HPDE6-E6E7 (cell line): ENCODE measurements at regions not wholly inside any gene's neighbourhood (a gene's known extent, or its start where the extent isn't known, plus 50 kb on each side); places are given as distances from the start of the nearest gene placed in this dataset.
"Not testable (repeated sequence)": the region's sequence is repeated elsewhere in the genome, so short reads cannot be mapped to it uniquely, and the experiment has no call there.

Experiments
- DNase-seq: peaks from one replicate; pipeline ENCODE4 v3.0.0; 2011; ENCODE audit warnings: missing footprints; ENCODE audit errors: extremely low spot score

- DNase-seq = not testable (repeated sequence)
Measured at GRCh38 chr12:92231945-92232344, 86.3 kb upstream of the BTG1 start.

DNA sequence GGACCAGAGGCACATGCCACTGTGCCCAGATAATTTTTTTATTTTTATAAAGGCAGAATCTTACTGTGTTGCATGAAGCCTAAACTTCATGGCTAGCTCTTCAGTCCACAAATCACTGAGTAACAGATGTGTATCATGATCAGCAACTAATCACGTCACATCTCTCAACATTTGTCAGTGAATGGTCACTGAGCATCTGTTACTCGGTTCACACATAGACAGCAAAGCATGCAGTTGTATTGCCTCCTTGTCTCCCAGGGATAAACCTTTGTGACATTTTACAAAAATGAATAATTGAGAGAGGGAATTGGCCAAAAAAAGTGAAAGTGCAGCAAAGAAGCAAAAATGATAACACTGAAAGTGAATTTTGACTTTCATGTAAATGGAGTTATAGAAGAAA, 85.9 kb upstream of the BTG1 start:
- DNase-seq = not testable (repeated sequence)

- no peak for DNase-seq
Measured at GRCh38 chr12:92229381-92229780, 83.7 kb upstream of the BTG1 start.

- DNase-seq = no peak
Measured at GRCh38 chr12:92226961-92227360, 81.3 kb upstream of the BTG1 start.

- DNase-seq = no peak
Measured at GRCh38 chr12:92226071-92226661, 80.5 kb upstream of the BTG1 start.

GRCh38 chr12:92224685-92225331, 79.2 kb upstream of the BTG1 start:
- peak; percentile 71 for DNase-seq

DNA sequence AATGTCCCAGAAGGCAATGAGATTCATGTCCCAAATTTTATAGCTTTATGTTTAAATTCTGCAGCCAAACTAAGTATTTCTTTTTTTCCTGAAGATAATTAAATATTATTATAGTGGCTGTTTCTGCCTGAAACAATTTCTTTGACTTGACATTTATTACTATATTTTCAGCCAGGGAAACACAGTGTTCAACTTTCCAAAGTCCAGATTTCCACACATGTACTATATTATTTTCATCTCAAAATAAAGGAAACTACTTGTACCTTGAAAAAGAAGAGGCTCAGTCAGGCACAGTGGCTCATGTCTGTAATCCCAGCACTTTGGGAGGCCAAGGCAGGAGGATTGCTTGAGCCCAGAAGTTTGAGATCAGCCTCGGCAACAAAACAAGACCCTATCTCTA, 77.8 kb upstream of the BTG1 start:
- no peak for DNase-seq

DNA sequence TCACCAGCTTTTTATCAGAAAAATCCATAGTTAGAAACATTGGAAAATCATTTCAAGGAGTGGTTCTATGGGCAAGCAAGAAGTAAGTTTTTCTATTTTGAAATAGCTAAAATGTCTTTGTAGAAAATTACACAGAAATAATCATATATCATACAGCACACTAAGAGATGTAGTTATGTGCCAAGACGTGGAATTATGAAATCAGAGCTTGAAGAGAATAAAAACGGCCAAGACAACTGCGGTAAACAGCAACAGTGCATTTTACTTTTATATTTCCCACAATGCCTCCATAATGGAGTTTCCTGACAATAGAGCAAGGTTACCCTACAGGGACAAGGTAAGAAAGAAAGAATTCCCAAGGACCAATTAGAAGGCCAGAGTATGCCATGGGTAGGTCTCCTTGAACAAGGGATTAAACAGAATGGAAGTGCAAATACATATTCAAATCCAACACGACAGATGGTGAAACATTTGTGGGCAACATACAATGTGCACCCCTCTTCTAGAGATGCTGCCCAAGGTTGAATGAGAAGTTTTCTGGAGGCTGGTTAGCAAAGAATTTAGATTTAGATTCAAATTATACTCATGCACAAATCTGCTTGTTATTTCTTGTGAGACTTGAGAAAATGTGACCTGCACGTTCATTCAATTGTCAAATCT, 76.1 kb upstream of the BTG1 start:
- no peak for DNase-seq

- no peak for DNase-seq
Measured at GRCh38 chr12:92218394-92219077, 72.9 kb upstream of the BTG1 start.

DNA sequence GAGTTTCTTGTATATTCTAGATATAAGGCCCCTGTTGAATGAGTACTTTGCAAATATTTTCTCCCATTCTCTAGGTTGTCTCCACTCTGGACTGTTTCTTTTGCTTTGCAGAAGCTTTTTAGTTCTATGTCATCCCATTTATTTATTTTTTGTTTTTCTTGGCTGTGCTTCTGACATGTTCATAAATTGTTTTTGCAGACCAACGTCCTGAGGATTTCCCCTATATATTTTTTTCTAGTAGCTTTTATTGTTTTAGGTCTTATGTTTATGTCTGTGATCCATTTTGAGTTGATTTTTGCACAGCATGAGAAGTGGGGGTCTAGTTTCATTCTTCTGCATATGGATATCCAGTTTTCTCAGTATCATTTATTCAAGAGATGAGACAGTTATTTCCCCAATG, 70.4 kb upstream of the BTG1 start:
- no peak for DNase-seq

DNA sequence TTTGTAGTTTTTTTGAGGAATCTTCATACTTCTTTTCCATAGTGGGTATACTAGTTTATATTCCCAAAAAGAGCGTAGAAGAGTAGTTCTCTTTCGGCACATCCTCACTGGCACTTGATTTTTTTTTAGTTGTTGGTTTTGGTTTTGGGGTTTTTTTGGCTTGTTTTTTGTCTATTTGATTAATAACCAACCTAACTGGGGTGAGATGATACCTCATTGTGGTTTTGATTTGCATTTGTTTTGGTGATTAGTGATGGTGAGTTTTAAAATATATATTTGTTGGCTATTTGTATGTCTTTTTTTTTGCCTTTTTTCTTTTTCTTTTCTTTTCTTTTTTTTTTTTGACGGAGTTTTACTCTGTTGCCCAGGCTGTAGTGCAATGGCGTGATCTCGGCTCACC, 69.7 kb upstream of the BTG1 start:
- DNase-seq = no peak

GRCh38 chr12:92213166-92213565, 67.5 kb upstream of the BTG1 start:
- no peak for DNase-seq

- DNase-seq = no peak
Measured at GRCh38 chr12:92210071-92210470, 64.4 kb upstream of the BTG1 start.

GRCh38 chr12:92208613-92209121, 63.0 kb upstream of the BTG1 start:
- peak; percentile 44 for DNase-seq

- DNase-seq = no peak
Measured at GRCh38 chr12:92206596-92206995, 61.0 kb upstream of the BTG1 start.

DNA sequence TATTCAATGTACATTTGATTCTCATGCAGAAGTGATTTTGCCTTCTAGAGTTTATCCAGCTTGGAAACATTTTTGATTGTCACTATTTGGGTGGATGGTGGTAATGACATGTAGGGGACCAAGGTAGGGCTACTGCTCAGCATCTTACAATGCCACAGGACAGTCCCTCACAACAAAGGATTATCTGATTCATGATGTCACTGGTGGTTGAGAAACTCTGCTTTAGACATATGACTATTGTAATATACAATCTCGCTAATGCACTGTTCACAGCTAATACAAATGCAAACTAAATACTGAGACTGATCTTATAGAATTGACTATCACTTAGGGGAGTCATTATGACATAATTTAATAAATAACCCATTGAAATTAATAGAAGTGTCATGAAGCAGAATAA, 60.4 kb upstream of the BTG1 start:
- no peak for DNase-seq

- DNase-seq = no peak
Measured at GRCh38 chr12:92199819-92200576, 54.4 kb upstream of the BTG1 start.

DNA sequence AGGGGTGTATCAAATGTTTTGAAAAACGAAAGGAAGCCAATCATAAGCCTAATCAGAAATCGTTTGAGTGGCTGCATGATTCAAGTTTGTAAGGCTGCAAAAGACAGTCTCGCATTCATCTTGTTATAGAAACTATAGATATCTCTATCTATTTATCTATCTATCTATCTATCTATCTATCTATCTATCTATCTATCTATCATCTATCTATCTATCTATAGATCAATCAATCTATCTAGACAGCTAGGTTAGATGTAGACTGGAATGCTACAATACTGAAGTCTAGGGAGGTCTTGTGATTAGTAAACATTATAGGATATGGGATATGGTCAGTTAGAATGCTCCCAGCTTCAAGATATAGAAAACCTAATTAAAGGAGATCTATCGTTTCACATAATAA, 52.2 kb upstream of the BTG1 start:
- no peak for DNase-seq

DNA sequence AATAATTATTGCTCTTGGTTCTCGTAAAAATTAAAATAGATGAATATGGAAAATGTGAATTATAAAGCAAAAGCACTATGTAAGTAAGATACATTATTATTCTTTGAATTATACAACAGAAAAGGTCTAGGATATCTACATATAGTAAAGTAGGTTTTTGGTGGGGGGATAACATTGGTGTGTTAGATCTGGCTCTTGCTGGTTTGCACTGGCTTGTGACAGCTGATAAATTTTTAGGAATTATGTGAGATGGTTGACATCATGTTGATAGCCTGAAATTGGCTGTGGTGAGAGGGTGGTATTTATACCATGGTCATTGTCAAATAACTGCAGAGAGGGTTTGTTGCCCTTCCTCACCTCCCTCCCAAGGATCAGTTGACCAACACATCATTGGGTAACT, 50.7 kb upstream of the BTG1 start:
- no peak for DNase-seq
